ENCODE measurements at regions not wholly inside any gene's neighbourhood (a gene's known extent, or its start where the extent isn't known, plus 50 kb on each side); places are given as distances from the start of the nearest gene placed in this dataset.

DNA sequence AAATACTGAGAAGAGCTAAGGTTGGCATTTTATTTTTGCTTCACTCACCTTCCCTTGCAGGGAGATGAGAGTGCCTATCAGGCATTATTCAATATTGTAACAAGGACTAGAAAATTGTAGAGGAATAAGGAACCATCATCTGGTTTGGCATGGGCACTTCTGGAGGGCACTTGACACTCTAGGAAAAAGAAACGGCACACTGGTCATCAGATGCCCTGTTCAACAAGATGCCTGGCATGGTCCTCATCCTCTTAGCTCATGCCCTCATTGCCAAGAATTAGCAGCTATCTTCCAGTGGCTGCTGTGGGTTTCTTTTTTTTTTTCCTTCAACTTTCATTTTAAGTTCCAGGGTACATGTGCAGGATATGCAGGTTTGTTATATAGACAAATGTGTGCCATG lies 95.1 kb upstream of the ESRRG start:
- ATAC-seq, result no peak

DNA sequence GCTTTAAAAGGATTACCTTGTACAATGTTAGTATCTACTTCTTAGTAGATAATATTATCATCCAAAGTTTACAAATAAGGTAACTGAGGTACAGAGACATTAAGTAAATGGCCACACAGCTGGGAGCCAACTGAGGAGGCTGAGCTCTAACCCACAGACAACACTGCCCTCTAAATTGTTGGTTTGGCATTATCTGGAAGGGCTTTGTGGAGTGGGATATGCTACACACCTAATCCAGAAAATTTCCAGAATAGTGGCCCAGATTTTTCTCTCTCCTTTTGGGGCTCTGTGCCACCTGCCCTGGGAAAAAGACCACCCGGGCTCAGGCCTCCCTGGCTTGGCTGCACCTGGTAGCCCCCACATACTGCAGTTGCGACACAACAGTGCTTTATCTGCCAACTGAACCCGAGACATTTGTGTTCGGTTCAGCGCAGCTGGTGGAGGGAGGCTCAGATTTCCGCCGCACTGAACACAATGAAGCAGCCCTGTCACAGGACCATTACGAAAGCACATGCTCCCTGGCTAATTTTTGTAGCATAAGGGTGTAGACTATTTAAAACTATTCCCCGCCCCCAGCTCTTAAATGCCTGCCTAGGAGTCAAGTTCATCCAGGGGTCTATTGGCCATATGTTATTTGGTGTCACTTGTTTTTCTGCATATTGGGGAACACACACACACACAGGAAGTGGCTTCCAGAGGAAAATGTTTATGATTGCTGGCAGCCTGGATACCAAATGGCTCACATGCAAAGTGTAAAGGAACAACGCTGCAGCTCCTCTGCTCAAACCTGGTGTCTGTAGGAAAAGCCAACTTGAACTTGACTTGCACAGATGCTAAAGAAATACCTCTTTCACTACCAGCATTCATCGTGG lies 92.3 kb upstream of the ESRRG start:
- no peaks in the 10 kb centered on the region for H3K79me2 ChIP-seq (ENCODE audit: control insufficient read depth, insufficient read depth, low read length)
- no peak overlapping the region for H3K9ac ChIP-seq (ENCODE audit: control insufficient read depth, insufficient read depth, low read length)
- CTCF ChIA-PET, result no interaction called here
- H3K36me3 ChIP-seq (ENCODE audit: control insufficient read depth in 2 of 2, insufficient read depth in 2 of 2, low read length in 1 of 2), result no peaks in the 10 kb centered on the region
- H4K20me1 ChIP-seq (ENCODE audit: control insufficient read depth, insufficient read depth), result no peaks in the 10 kb centered on the region
- POLR2A ChIA-PET, result no interaction called here
- FAIRE-seq, result no peak
- no peak overlapping the region for H3K4me2 ChIP-seq (ENCODE audit: control insufficient read depth, insufficient read depth)
- WGBS (ENCODE audit: insufficient coverage, insufficient replicate concordance, low lambda C conversion rate, missing lambda C conversion rate), result 36% methylated on average over 11 of the region's 11 CpGs
- TF ChIP-seq NFXL1 (IDR thresholded peaks at IDR 0.05; ENCODE audit: borderline replicate concordance), result no peak
- TF ChIP-seq, protein P1, sequence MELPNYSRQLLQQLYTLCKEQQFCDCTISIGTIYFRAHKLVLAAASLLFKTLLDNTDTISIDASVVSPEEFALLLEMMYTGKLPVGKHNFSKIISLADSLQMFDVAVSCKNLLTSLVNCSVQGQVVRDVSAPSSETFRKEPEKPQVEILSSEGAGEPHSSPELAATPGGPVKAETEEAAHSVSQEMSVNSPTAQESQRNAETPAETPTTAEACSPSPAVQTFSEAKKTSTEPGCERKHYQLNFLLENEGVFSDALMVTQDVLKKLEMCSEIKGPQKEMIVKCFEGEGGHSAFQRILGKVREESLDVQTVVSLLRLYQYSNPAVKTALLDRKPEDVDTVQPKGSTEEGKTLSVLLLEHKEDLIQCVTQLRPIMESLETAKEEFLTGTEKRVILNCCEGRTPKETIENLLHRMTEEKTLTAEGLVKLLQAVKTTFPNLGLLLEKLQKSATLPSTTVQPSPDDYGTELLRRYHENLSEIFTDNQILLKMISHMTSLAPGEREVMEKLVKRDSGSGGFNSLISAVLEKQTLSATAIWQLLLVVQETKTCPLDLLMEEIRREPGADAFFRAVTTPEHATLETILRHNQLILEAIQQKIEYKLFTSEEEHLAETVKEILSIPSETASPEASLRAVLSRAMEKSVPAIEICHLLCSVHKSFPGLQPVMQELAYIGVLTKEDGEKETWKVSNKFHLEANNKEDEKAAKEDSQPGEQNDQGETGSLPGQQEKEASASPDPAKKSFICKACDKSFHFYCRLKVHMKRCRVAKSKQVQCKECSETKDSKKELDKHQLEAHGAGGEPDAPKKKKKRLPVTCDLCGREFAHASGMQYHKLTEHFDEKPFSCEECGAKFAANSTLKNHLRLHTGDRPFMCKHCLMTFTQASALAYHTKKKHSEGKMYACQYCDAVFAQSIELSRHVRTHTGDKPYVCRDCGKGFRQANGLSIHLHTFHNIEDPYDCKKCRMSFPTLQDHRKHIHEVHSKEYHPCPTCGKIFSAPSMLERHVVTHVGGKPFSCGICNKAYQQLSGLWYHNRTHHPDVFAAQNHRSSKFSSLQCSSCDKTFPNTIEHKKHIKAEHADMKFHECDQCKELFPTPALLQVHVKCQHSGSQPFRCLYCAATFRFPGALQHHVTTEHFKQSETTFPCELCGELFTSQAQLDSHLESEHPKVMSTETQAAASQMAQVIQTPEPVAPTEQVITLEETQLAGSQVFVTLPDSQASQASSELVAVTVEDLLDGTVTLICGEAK (IDR thresholded peaks at IDR 0.05; ENCODE audit: borderline replicate concordance), result no peak
- RAD21 ChIA-PET (ENCODE audit: unreplicated experiment), result no interaction called here
- SMC1A ChIA-PET (ENCODE audit: uncharacterized antibody, unreplicated experiment), result no interaction called here
- no peak overlapping the region for H2AFZ ChIP-seq (ENCODE audit: control insufficient read depth, low read depth, low read length)
- in situ Hi-C loops (cut with MboI), result no loop called here
- no peak overlapping the region for H3K4me3 ChIP-seq
- H3K9me3 ChIP-seq (replicated peaks; ENCODE audit: control insufficient read depth, insufficient read depth, low read length), result no peaks in the 10 kb centered on the region
- ATAC-seq, result no peak
- intact Hi-C loops (cut with micrococcal nuclease; ENCODE audit: unreplicated experiment), result no loop called here
- no TSS peak for BruUV-seq (replicated peaks)
- H3K27ac ChIP-seq (ENCODE audit: control insufficient read depth, insufficient read depth), result no peak overlapping the region
- no peaks in the 10 kb centered on the region for H3K4me1 ChIP-seq (ENCODE audit: control insufficient read depth, insufficient read depth, low read length)
- DNase-seq (ENCODE audit: low read depth, low spot score), result no peak
- no peaks in the 10 kb centered on the region; a peak in 1 of 4 replicates for H3K27me3 ChIP-seq (replicated peaks in 1 of 2; ENCODE audit: control insufficient read depth in 2 of 2, insufficient read depth in 2 of 2, low read length in 1 of 2)

More for the DNA sequence above, 95.1 kb upstream of the ESRRG start:
- RAD21 ChIA-PET (ENCODE audit: unreplicated experiment), result no interaction called here
- H3K27me3 ChIP-seq (replicated peaks in 1 of 2; ENCODE audit: control insufficient read depth in 2 of 2, insufficient read depth in 2 of 2, low read length in 1 of 2), result no peaks in the 10 kb centered on the region; a peak in 1 of 4 replicates
- POLR2A ChIA-PET, result no interaction called here
- intact Hi-C loops (cut with micrococcal nuclease; ENCODE audit: unreplicated experiment) (no loop called here), in situ Hi-C loops (cut with MboI) (no loop called here)
- CTCF ChIA-PET, result interaction anchor here (0.6 to 0.8 kb wide), 2 partner anchors 14 to 438 kb away, joined by 3 to 5 read pairs; no protein-coding TSS in a partner anchor
- H3K4me1 ChIP-seq (ENCODE audit: control insufficient read depth, insufficient read depth, low read length), result no peaks in the 10 kb centered on the region
- no TSS peak for BruUV-seq (replicated peaks)
- no peak overlapping the region for H3K27ac ChIP-seq (ENCODE audit: control insufficient read depth, insufficient read depth)
- H2AFZ ChIP-seq (ENCODE audit: control insufficient read depth, low read depth, low read length), result no peak overlapping the region
- H3K9ac ChIP-seq (ENCODE audit: control insufficient read depth, insufficient read depth, low read length), result no peak overlapping the region
- FAIRE-seq (no peak), DNase-seq (ENCODE audit: low read depth, low spot score) (no peak)
- H4K20me1 ChIP-seq (ENCODE audit: control insufficient read depth, insufficient read depth), result no peaks in the 10 kb centered on the region
- H3K4me3 ChIP-seq, result no peak overlapping the region
- H3K36me3 ChIP-seq (ENCODE audit: control insufficient read depth in 2 of 2, insufficient read depth in 2 of 2, low read length in 1 of 2), result no peaks in the 10 kb centered on the region
- TF ChIP-seq MXI1 (IDR thresholded peaks at IDR 0.05; ENCODE audit: low read depth, low read length) (no peak), TAF1 (IDR thresholded peaks at IDR 0.05; ENCODE audit: borderline replicate concordance, low read depth, low read length) (no peak), NRF1 (conservative IDR thresholded peaks at IDR 0.05; ENCODE audit: low read depth, low read length) (no peak), BCL11A (IDR thresholded peaks at IDR 0.05; ENCODE audit: low read depth, low read length) (no peak)
- H3K4me2 ChIP-seq (ENCODE audit: control insufficient read depth, insufficient read depth), result no peak overlapping the region
- no peaks in the 10 kb centered on the region for H3K9me3 ChIP-seq (replicated peaks; ENCODE audit: control insufficient read depth, insufficient read depth, low read length)
- H3K79me2 ChIP-seq (ENCODE audit: control insufficient read depth, insufficient read depth, low read length), result no peaks in the 10 kb centered on the region
- SMC1A ChIA-PET (ENCODE audit: uncharacterized antibody, unreplicated experiment), result interaction anchor here (0.6 kb wide), 1 partner anchor 522 kb away, joined by 3 read pairs; no protein-coding TSS in a partner anchor
- WGBS (ENCODE audit: insufficient coverage, insufficient replicate concordance, low lambda C conversion rate, missing lambda C conversion rate), result 36% methylated on average over 1 of the region's 1 CpG

All from GM12878 (cell line).